ENCODE measurements at regions not wholly inside any gene's neighbourhood (a gene's known extent, or its start where the extent isn't known, plus 50 kb on each side); places are given as distances from the start of the nearest gene placed in this dataset.

DNA sequence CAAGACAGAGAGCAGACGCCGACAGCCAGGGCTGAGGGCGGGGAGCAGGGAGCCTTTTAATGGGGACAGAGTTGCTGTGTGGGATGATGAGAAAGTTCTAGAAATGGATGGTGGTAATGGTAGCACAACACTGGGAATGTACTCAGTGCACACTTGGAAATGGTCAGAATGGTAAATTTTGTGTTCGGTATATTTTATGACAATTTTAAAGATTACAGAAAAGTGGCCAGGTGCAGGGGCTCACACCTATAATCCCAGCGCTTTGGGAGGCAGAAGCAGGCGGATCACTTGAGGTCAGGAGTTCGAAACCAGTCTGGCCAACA, 243.2 kb upstream of the CIBAR2 start:
- TF ChIP-seq, protein P1, sequence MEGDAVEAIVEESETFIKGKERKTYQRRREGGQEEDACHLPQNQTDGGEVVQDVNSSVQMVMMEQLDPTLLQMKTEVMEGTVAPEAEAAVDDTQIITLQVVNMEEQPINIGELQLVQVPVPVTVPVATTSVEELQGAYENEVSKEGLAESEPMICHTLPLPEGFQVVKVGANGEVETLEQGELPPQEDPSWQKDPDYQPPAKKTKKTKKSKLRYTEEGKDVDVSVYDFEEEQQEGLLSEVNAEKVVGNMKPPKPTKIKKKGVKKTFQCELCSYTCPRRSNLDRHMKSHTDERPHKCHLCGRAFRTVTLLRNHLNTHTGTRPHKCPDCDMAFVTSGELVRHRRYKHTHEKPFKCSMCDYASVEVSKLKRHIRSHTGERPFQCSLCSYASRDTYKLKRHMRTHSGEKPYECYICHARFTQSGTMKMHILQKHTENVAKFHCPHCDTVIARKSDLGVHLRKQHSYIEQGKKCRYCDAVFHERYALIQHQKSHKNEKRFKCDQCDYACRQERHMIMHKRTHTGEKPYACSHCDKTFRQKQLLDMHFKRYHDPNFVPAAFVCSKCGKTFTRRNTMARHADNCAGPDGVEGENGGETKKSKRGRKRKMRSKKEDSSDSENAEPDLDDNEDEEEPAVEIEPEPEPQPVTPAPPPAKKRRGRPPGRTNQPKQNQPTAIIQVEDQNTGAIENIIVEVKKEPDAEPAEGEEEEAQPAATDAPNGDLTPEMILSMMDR (conservative IDR thresholded peaks at IDR 0.05), result no peak
- no peak for TF ChIP-seq EZH2 (IDR thresholded peaks at IDR 0.05; ENCODE audit: low read depth)

Data from PC-9 (cell line).